Osteocyte (in vitro differentiated cells): ENCODE measurements at regions not wholly inside any gene's neighbourhood (a gene's known extent, or its start where the extent isn't known, plus 50 kb on each side); places are given as distances from the start of the nearest gene placed in this dataset.

Experiments used
- DNase-seq: peaks from one replicate; pipeline ENCODE4 v3.0.0; 2021; ENCODE audit warnings: mixed read lengths; ENCODE audit not compliant: unreplicated experiment; ENCODE audit errors: extremely low spot score
- H3K27ac Mint-ChIP-seq: one replicate; pipeline ENCODE4 v1.8.0; 2021; ENCODE audit warnings: mild to moderate bottlenecking, mixed read lengths; ENCODE audit not compliant: unreplicated experiment
- H3K27me3 Mint-ChIP-seq: one replicate; pipeline ENCODE4 v1.8.0; 2021; ENCODE audit warnings: mixed read lengths; ENCODE audit not compliant: unreplicated experiment
- H3K36me3 Mint-ChIP-seq: one replicate; pipeline ENCODE4 v1.8.0; 2021; ENCODE audit warnings: mixed read lengths; ENCODE audit not compliant: unreplicated experiment
- H3K4me1 Mint-ChIP-seq: one replicate; pipeline ENCODE4 v1.8.0; 2021; ENCODE audit warnings: mixed read lengths; ENCODE audit not compliant: unreplicated experiment
- H3K4me3 Mint-ChIP-seq: one replicate; pipeline ENCODE4 v1.8.0; 2021; ENCODE audit warnings: mild to moderate bottlenecking, moderate library complexity, mixed read lengths; ENCODE audit not compliant: unreplicated experiment
- H3K9me3 Mint-ChIP-seq: one replicate; pipeline ENCODE4 v1.8.0; 2021; ENCODE audit warnings: mixed read lengths; ENCODE audit not compliant: unreplicated experiment
- CTCF ChIP-seq: fragments of 200-600 bp; sonication (generic); IDR thresholded peaks from 2 replicates; pipeline ENCODE4 v1.5.0; 2021; ENCODE audit warnings: antibody characterized with exemption, mild to moderate bottlenecking, moderate library complexity

- no peak for DNase-seq
- TF ChIP-seq CTCF = no peak
- Mint-ChIP-seq H3K4me1 (no peaks in the 10 kb centered on the region), H3K9me3 (no peaks in the 10 kb centered on the region), H3K27ac (no peak overlapping the region), H3K36me3 (no peaks in the 10 kb centered on the region), H3K4me3 (no peak overlapping the region), H3K27me3 (peaks cover 11% of the 10 kb centered on the region)
Measured at GRCh38 chr6:132950566-132950965, 136.2 kb downstream of the RPS12 start.

- no peak overlapping the region for H3K4me3 Mint-ChIP-seq
- no peak for DNase-seq
- no peaks in the 10 kb centered on the region for H3K4me1 Mint-ChIP-seq
- no peaks in the 10 kb centered on the region for H3K36me3 Mint-ChIP-seq
- peaks cover 11% of the 10 kb centered on the region for H3K27me3 Mint-ChIP-seq
- no peak overlapping the region for H3K27ac Mint-ChIP-seq
- no peaks in the 10 kb centered on the region for H3K9me3 Mint-ChIP-seq
- TF ChIP-seq CTCF = no peak
Measured at GRCh38 chr6:132952031-132952867, 137.9 kb downstream of the RPS12 start.

- no peaks in the 10 kb centered on the region for H3K36me3 Mint-ChIP-seq
- no peaks in the 10 kb centered on the region for H3K4me1 Mint-ChIP-seq
- no peak overlapping the region for H3K27ac Mint-ChIP-seq
- no peak for TF ChIP-seq CTCF
- no peak overlapping the region for H3K4me3 Mint-ChIP-seq
- peaks cover 16% of the 10 kb centered on the region for H3K27me3 Mint-ChIP-seq
- no peaks in the 10 kb centered on the region for H3K9me3 Mint-ChIP-seq
- no peak for DNase-seq
Measured at GRCh38 chr6:132952986-132953385, 138.6 kb downstream of the RPS12 start.

GRCh38 chr6:132954222-132954621, 139.9 kb downstream of the RPS12 start:
- H3K4me1 Mint-ChIP-seq = no peaks in the 10 kb centered on the region
- H3K27ac Mint-ChIP-seq = no peak overlapping the region
- peaks cover 19% of the 10 kb centered on the region for H3K27me3 Mint-ChIP-seq
- no peaks in the 10 kb centered on the region for H3K9me3 Mint-ChIP-seq
- H3K36me3 Mint-ChIP-seq = no peaks in the 10 kb centered on the region
- DNase-seq = no peak
- no peak for TF ChIP-seq CTCF
- no peak overlapping the region for H3K4me3 Mint-ChIP-seq

- no peaks in the 10 kb centered on the region for H3K36me3 Mint-ChIP-seq
- H3K4me1 Mint-ChIP-seq = no peaks in the 10 kb centered on the region
- H3K27ac Mint-ChIP-seq = no peak overlapping the region
Measured at GRCh38 chr6:132954936-132955335, 140.6 kb downstream of the RPS12 start.

More at GRCh38 chr6:132954936-132955335, 140.6 kb downstream of the RPS12 start:
- DNase-seq = no peak
- TF ChIP-seq CTCF = no peak
- H3K9me3 Mint-ChIP-seq = no peaks in the 10 kb centered on the region
- H3K27me3 Mint-ChIP-seq = peaks cover 19% of the 10 kb centered on the region
- no peak overlapping the region for H3K4me3 Mint-ChIP-seq
